Left kidney (tissue), 1 donor: ENCODE measurements at regions not wholly inside any gene's neighbourhood (a gene's known extent, or its start where the extent isn't known, plus 50 kb on each side); places are given as distances from the start of the nearest gene placed in this dataset.

Experiments used
- DNase-seq: peaks from one replicate; pipeline ENCODE4 v3.0.0-alpha.2; 2013

- DNase-seq, result no peak
Measured at GRCh38 chr10:52703898-52704297, 68.7 kb downstream of the MBL2 start.

DNA sequence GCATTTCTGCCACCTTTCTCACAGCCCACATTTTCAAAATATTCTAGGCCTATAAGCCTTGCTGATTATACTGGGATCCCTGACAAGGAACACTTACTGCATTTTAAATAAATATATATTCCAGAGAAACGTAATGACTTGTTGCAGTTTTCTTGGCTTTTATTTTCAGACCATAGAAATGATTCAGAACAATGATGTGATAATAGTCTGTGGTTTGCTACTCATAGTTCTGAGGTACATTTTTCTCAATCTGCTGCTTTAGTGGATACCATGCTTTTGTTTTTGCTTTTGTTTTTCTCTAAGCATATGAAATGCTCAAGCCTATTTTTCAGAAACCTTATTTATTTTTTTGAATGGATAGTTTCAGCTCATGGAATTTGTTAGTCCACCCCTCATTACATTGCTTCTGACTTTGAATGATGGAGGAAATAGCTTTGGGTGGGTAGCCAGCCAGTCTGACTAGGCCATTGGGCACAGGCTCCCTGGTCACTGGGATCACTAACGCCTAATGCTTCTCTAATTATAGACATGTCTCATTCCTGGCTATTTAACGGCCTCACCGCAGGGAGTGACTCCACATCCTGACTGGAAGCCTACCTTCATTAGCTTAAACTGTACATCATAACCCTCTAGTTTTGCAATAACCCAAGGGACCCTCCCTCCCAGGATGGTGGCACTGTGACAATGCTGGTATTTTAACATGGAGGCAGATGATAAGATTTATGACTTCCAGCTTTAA is 66.1 kb downstream of the MBL2 start:
- DNase-seq, result no peak
